Epithelial cell of proximal tubule (primary cell): ENCODE measurements at regions not wholly inside any gene's neighbourhood (a gene's known extent, or its start where the extent isn't known, plus 50 kb on each side); places are given as distances from the start of the nearest gene placed in this dataset.

Experiments
- DNase-seq: peaks from one replicate; pipeline ENCODE4 v3.0.0-alpha.2; 2011; ENCODE audit warnings: low read depth
- H3K4me3 ChIP-seq: 2 replicates; pipeline ENCODE4 v1.5.1; 2011; ENCODE audit warnings: low read depth, mild to moderate bottlenecking, low read length
- TF ChIP-seq, protein P1 (sequence below): conservative IDR thresholded peaks from 2 replicates; pipeline ENCODE4 v1.5.1; 2012; ENCODE audit warnings: low read depth, mild to moderate bottlenecking, low read length

GRCh38 chr2:120606931-120607330 is 128.7 kb upstream of the GLI2 start:
- DNase-seq = no peak
- H3K4me3 ChIP-seq = no peak overlapping the region
- TF ChIP-seq, protein P1, sequence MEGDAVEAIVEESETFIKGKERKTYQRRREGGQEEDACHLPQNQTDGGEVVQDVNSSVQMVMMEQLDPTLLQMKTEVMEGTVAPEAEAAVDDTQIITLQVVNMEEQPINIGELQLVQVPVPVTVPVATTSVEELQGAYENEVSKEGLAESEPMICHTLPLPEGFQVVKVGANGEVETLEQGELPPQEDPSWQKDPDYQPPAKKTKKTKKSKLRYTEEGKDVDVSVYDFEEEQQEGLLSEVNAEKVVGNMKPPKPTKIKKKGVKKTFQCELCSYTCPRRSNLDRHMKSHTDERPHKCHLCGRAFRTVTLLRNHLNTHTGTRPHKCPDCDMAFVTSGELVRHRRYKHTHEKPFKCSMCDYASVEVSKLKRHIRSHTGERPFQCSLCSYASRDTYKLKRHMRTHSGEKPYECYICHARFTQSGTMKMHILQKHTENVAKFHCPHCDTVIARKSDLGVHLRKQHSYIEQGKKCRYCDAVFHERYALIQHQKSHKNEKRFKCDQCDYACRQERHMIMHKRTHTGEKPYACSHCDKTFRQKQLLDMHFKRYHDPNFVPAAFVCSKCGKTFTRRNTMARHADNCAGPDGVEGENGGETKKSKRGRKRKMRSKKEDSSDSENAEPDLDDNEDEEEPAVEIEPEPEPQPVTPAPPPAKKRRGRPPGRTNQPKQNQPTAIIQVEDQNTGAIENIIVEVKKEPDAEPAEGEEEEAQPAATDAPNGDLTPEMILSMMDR = no peak

GRCh38 chr2:120607506-120607905 is 128.2 kb upstream of the GLI2 start:
- no peak overlapping the region for H3K4me3 ChIP-seq
- TF ChIP-seq, protein P1 = no peak
- DNase-seq = no peak

DNA sequence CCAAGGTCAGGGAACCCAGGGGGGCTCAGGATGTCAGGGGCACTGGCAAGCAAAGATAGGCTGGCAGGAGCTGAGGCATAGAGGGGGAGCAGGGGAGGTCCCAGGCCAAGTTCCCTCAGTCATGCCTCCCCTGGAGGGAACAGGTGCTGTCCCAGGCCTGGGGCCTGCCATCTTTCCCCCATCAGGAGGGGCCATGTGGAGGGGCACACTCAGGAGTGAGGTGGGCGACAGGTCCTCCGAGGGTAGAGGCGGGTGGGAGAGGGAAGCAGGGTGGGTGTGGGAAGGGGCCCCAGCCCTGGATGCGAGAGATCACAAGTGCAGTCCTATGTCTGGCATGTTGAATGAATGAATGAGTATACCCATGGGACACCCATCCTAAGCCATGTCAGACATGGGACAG is 127.7 kb upstream of the GLI2 start:
- H3K4me3 ChIP-seq = no peak overlapping the region
- TF ChIP-seq, protein P1 = no peak
- DNase-seq = no peak

- no peak for DNase-seq
These were observed 125.8 kb upstream of the GLI2 start for GRCh38 chr2:120609826-120610395.

GRCh38 chr2:120611016-120611415 is 124.7 kb upstream of the GLI2 start:
- no peak overlapping the region for H3K4me3 ChIP-seq
- TF ChIP-seq, protein P1 = no peak
- no peak for DNase-seq

More at GRCh38 chr2:120609826-120610395, 125.8 kb upstream of the GLI2 start:
- no peak overlapping the region for H3K4me3 ChIP-seq
- TF ChIP-seq, protein P1 = no peak

GRCh38 chr2:120611961-120612360 is 123.7 kb upstream of the GLI2 start:
- no peak for DNase-seq
- TF ChIP-seq, protein P1 = no peak
- no peak overlapping the region for H3K4me3 ChIP-seq

GRCh38 chr2:120612471-120612870 is 123.2 kb upstream of the GLI2 start:
- DNase-seq = no peak
- no peak overlapping the region for H3K4me3 ChIP-seq
- TF ChIP-seq, protein P1 = no peak
